ENCODE measurements at regions not wholly inside any gene's neighbourhood (a gene's known extent, or its start where the extent isn't known, plus 50 kb on each side); places are given as distances from the start of the nearest gene placed in this dataset.
A peak's percentile ranks its signal among the peaks of the same experiment; 100 is the strongest.
"Not testable (repeated sequence)": the region's sequence is repeated elsewhere in the genome, so short reads cannot be mapped to it uniquely, and the experiment has no call there.

DNA sequence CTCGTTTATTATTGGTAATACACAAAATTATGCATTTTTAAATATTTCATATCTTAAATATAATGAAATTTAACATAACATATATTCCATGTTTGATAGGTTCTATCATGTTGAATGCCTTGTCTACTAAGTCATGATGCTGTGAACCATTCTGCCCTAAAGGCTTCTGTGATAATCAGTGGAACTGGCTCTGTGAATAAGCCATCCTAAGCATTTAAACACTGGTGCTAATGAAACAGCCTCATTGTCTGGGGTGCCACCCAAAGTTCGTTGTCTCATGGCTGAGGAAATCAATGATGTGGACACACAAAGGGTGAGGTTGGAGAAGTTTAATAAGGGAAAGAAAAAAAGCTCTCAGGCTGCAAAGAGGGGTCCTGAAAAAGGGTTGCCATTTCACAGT, 264.7 kb upstream of the ZRANB2 start:
- no peak for DNase-seq

DNA sequence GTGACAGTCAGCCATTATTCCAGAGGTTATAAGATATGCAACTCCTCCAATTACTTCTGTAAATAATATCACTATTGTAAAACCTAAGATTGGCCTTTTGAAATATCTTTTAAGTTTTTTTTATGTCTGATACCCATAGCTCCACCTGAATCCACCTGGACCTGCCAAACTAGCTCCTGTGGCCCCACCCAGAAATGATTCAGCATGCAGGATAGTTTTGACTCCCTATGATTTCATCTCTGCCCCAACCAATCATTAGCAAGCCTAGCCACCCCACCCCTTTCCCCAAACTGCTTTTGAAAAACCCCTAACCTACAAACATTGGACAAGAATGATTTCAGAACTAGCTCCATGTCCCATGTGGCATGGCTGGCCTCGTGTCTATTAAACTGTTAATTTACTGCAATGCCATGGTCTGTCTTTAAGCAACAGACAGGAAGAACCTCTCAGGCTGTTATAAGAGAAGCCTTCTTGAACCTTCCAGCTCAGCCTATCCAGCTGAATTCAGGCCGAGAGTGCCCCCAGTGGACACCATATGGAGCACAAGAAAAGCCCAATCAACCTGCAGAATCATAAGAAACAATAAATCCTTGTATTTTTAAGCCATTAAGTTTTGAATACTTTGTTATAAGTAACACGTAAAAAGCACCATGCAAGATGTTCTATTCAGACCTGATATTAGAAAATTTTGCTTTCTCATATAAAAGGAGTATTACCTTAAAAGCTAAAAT, 263.0 kb upstream of the ZRANB2 start:
- DNase-seq, result no peak

DNA sequence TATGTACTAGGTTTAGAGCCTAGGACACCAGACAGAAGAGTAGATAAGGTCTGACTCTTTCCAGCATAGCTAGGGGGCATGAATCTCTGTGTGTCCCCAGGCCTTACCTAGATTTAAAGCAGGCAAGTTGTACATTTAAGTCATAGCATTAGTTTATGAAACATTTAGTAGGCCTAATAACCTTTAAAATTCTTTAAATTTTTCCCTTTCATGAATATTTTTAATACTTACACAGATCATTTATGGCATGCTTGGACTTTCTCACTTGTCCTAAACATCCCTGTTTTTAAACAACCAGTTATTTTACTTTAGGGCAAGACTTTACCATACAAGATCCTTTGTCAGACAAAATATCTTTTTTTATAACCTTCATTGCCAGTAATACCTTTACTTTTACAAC, 258.4 kb upstream of the ZRANB2 start:
- peak; percentile 8 for DNase-seq

DNA sequence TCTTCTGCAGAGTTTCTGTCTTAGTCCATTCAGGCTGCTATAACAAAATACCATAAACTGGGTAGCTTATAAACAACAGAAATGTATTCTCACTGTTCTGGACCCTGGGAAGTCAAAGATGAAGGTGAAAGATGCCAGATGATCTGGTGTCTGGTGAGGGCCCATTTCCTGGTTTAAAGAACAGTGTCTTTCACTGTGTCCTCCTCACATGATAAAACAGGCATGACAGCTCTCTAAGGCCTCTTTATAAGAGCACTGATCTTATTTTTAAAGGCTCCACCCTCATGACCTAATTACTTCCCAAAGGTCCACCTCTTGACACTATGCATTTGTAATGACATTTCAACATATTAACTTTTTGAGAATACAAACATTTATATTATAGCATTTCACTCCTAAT, 250.2 kb upstream of the ZRANB2 start:
- no peak for DNase-seq

DNA sequence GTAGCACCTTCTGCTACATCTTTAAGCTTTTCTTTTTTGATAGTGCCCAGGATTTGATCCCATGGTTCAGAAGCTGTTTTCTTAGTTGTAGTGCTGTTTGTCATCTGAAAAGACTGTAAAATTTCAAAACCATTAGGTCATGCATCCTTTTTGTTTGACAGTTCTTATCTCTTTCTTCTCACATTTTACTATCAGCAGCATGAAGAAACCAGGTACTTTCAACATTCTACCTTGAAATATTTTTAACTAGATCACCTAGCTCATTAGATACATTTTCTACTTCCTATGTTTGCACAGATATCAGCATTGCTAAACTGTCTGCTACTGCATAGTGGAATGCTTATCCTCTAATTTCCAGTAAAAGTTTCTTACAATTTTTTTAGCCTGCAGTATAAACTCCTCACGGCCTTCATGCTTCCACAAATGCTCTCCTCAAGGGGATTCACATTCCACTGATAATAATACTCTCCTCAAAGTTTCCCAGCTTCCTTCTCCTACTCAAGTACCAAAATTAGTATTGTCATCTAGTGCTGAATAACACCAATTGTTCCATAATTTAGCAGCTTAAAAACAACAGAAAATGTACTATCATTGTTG, 243.9 kb upstream of the ZRANB2 start:
- no peak for DNase-seq

DNA sequence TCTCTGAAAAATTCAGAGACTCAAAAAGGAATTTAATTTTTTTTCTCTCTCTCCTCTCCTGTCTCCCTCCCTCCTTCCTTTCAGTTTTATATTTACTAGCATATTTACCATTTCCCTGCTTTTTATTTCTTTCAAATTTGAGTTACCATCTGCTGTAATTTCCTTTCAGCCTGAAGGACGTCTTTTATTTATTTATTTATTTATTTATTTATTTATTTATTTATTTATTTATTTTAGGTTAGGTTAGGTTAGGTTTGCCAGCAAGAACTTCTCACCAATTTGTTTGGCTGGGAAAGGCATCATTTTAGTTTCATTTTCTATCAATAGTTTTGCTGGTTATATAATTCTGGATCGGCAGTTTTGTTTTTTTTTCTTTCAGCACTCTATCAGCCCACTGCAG, 231.7 kb upstream of the ZRANB2 start:
- no peak for DNase-seq

DNA sequence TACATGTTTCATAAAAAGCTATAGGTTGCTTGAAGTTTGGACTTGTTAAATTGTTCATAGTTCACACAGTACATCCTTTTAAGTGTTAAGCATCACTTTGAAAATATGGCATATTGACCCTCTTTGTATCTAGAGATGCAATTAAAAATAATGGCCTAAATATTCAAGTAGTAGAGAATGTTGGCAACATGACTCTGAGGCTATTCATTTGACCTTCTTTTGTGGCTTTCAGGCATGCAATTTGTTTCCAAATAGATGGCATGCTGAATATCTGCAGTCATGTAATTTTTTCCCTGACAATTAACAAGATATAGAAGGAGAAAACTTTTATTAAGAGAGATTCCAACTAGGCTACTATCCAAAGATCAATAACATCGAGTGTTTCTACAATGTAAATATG, 230.5 kb upstream of the ZRANB2 start:
- no peak for DNase-seq

DNA sequence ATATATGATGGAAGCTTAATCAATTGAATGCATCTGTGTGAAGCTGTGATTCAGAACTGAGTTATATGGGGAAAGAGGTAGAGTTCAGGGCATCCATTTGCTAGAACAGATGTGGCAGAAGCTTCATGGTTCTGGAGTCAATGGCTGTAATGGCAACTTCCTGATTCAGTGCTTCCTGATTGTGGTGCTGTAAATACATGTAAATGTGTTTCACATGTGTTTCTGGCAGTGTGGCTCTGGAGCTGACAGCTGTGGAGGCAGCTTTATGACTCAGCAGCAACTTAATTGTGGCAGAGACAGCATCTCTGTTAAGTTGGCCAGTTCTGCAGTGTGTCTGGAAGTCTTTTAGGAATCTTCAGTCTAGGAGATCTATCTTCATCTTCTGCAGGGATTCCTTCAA, 226.6 kb upstream of the ZRANB2 start:
- DNase-seq, result no peak

DNA sequence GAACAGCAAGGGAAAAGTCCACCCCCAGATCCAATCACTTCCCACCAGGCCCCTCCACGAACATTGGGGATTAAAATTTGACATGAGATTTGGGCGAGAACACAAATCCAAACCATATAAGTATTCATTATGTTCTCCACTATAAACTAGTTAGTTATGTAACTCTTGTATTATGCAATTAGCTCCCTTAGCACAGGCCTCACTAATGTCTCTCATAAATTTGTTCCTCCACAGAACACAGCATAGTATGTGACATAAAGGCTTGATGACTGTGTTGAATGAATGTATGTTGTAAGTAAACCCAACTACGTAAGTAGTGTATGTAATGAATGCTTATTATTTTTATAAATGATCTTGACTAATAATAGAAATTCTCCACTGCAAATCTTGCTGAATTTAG, 223.3 kb upstream of the ZRANB2 start:
- DNase-seq, result no peak

DNA sequence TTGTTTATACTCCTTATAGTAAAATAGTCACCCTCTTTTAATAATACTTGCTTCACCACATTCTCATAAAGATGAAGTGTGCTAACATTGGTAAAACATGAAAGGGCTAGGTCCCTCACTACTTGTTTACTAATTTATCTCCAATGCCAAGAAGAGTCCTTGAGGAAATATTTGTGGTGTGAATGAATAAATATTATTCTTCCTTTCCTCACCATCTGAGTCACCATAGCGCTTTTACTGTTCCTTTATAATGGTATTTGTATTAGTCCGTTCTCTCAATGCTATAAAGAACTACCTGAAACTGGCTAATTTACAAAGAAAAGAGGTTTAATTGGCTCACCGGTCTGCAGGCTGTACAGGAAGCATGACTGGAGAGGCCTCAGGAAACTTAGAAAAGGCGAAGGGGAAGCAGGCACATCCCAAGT, 222.8 kb upstream of the ZRANB2 start:
- DNase-seq, result peak; percentile 17

DNA sequence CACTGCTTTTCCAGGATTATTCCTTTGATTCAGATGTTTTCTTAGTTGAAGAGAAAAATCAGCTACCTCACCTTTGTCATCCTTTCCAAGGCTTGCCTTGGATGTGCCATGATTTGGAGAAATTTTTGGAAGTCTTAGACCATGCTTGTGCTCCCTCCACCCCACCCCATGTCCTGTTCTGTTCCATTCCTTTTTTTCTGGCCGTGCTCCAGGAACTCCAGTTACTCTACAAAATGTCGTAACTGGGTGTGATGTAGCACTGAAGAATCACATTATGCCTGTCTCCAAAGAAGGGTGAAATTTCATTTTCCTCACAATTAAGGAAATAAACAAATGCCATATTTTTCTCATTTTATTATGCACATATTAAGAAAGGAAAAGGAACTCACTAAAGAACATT, 217.8 kb upstream of the ZRANB2 start:
- no peak for DNase-seq

DNA sequence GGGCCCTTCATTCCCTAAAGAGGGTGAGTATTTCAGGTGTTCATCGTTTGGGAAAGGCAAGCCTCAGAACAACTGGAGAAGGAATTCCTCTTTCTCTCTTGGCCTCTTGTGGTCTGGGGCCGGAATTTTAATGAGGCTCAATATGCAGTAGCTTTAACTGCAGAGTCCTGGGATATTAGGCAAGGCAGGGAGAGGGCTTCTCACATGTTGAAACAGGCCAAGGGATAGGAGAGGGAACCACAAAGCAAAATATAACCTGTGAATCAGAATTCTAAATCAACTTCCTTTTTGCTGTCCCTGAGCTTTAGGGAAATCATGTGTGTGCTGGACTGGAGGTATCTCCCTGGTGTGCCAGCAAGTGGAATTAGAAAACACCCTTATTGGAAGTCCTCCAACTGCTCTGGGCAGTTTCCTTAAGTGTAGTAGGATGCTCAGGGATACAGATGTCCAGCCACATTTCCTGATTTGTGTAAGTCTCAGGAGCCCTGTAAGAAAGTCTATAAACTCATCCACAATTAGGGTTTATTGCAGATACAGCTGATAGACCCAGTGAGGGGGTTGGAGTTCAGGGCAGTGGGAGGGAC, 215.8 kb upstream of the ZRANB2 start:
- DNase-seq, result no peak

DNA sequence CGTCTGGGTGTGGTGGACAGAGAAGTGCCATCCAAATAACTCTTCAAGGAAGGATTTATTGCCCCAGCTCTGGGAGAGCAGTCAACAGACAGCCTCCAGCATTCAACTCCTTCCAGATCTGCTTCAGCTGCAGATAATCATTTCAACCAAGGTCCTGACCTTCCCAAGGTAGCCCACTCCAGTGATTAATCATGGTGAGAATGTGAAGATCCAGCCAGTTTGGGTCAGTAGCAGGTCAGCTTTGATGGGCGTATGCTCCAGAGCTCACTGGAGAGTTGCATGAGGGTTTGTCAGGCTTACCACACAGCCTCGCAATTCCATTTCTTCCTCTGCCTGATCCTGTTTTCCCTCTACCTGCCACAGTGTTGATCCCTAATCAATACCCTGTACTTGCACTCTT, 214.5 kb upstream of the ZRANB2 start:
- DNase-seq, result no peak

DNA sequence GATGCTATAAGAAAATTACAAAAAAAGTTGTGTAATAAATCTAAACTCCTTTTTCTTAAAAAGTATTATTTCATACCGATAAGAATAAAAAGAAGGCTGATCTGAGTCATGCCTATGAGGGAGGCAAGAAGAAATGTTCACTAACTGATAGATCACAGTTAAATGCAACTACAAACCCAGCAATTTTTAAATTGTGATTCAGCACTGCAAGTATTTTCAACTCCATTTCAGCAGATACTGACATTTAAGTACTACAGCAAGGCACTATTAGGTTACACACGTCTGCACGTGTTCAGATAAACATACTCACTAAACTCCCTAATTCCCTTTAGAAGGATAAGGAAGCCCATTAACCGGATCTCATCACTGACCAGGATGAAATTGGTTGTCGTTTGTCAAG, 213.3 kb upstream of the ZRANB2 start:
- DNase-seq, result no peak

DNA sequence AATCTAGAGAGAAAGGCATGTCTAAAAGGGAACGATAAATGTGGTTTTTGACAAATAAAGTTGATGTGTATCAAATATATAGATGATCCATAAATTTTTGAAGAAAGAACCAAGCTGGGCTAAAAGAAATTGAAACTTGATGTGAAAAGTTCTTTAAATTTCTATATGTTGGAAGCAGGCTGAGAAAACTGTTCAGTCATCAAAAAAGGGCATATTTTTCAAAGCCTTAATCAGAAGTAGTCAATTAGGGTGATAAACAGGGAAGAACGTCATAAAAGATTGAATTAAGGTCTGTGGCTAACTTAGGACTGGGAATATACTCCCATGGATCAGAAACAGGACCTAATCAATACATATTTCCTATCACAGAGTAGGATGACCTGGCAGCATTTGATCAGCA, 211.4 kb upstream of the ZRANB2 start:
- no peak for DNase-seq

DNA sequence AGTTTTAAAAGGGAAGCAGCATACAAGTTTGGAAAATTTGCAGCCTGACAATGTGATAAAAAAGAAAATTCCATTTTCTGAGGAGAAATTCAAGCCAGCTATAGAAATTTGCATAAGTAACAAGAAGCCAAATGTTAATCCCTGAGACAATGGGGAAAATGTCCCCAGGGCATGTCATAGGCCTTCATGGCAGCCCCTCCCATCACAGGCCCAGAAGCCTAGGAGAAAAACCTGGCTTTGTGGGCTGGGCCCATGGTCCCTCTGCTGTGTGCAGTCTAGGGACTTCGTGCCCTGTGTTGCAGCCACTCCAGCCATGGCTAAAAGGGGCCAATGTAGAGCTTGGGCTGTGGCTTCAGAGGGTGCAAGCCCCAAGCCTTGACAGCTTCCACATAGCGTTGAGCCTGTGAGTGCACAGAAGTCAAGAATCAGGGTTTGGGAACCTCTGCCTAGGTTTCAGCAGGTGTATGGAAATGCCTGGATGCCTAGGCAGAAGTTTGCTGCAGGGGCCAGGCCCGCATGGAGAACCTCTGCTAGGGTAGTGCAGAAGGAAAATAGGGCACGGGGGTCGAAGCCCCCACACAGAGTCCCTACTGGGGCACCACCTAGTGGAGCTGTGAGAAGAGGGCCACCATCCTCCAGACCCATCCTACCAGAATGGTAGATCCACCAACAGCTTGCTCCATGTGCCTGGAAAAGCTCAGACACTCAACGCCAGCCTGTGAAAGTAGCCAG, 209.8 kb upstream of the ZRANB2 start:
- not testable (repeated sequence) for DNase-seq

DNA sequence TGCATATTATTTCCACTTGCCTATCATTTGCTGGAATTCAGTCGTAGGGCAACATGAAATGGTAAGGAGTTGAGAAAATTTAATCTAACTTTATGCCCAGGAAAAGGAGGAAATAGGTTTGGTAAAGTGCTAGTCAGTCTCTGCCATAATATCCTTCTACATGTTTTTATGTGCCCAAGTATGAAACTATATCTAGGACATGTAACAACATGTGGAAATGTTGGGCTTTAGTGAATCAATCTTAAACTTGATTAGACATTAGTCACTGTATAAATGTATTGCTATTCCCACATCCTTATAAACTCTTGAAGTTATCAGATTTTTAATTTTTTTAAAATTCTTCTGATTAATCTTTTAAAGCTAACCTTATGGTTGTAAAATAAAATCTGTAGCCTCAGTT, 204.7 kb upstream of the ZRANB2 start:
- DNase-seq, result no peak

DNA sequence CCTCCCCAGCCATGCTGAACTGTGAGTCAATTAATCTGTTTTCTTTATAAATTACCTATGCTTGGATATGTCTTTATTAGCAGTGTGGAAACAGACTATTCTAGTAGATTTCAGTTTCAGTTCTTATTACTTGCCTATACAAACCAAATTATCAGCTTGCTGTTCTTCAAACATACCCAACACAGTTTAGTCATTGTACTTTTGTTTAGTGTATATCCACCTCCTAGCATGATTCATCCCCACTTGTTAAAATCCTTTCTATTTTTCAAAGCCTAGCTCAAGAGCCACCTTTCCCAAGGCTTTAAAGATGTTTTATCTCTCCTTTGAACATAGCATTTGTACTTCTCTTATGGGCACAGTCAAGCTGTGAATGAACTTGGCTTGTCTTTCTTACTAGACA, 195.6 kb upstream of the ZRANB2 start:
- no peak for DNase-seq

DNA sequence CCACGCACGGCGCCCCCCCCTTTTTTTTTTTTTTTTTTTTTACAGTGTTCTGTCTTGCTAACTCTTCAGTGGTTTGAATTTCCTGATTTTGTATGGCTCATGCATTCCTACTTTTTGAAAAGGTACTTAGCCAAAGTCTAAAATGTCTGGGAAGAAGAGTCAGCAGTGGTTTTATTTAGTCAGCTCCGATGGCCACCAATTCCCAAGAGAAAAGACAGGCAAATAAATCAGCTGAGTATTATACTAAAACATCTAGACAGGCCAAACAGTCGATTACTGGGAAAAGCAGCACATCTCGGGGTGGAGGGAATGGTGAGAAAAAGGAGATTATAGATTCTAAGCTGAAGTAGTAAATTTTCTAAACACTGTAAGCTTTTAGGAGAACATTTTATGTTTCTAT, 192.5 kb upstream of the ZRANB2 start:
- DNase-seq, result no peak

DNA sequence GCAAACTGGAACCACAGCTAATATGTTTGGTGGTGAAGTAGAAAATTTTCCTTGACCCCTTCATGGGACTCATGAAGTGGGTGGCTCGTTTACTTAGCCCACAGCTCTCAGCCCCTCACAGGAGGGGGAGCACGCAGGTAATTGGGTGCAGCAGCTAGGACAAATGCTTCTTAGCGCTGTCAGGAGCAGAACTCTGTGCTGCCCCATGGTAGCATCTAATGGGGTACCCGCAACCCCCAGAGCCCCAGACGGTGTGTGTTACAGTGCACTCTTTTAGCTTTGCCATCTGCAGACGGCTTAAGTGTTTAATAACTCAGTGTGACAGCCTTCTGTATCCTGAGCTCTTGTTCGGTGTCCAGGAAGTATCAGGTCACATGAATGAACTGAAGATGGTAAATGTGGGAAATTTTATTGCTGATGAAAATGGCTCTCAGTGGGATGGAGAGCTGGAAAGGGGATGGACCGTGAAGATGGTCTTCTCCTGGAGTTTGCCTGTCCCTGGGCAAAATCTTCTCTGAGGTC, 189.6 kb upstream of the ZRANB2 start:
- no peak for DNase-seq

DNA sequence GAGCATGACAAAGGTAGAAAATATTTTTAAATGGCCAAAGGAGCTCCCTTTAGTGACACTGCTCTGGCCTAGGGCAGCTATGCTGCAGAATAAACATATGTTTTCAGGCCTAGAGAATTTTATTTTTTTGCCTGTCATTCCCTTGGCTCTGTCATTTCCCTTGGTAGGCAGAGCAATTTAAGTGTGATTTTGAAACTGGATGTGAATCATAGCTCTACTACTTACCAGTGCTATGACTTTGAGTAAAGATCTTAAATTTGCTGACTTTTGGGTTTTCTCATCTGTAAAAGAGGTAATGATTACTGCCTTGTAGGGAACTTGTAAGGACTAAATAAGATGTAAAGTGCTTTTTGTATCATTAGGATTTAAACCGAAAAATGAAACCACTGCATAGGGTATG, 189.0 kb upstream of the ZRANB2 start:
- no peak for DNase-seq

DNA sequence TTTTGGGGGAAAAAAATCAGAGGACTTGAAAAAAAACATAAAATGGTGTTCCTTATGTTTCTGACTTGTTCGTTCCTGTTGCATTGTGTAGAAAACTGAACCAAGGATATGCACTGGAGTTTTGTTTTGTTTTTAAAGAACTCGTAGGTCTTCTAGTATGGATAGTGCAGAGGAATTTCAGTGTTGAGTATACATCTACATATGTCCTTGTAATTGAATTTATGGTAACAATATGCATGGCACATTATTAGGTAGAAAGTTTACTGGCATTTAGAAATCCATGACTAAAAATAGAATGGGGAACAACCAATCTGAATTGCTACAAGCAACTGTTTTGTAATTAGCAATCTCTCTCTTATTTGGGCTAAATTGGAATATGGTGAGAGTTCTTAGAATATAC, 188.3 kb upstream of the ZRANB2 start:
- DNase-seq, result no peak

DNA sequence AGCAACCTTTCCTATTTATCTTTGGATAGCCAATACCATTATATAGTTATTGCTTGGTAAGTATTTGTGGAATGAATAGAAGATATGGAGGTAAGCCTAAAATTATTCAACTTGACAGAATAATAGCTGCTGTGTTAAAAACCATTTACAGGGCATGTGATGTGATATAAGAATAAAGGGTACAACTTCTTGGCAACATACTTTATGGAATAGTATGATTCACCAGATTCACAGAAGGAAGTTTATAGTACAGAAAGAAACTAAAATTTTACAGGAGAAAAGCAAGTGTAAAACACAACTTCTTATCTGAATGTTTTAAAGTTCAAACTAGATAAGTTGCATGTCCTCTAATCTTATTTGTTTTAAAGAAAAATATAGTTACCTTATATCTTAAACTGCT, 186.4 kb upstream of the ZRANB2 start:
- no peak for DNase-seq

DNA sequence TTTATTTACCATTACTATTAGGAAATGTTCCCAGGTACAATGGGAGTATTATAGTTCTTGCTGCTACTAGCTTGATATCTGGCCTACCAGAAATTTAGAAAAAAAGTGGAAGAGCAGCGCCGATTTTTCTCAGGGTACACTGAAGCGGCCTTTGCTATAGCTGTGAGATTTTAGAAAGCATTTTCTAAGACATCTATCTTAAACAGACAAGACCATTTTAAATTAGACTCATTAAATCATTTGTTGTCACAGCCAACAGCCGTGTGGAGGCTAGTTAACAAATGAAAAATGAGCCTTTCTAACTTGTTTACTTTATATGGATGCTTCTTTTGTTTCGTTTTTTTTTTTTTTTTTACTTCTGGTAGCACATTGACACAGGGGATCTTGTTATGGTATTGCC, 183.2 kb upstream of the ZRANB2 start:
- DNase-seq, result no peak
